GM12872 (cell line): ENCODE measurements at regions not wholly inside any gene's neighbourhood (a gene's known extent, or its start where the extent isn't known, plus 50 kb on each side); places are given as distances from the start of the nearest gene placed in this dataset.

Source experiments
- CTCF ChIP-seq: IDR thresholded peaks from 3 replicates; pipeline ENCODE4 v1.5.1; 2011; ENCODE audit warnings: low read depth, mild to moderate bottlenecking, low read length, moderate library complexity; ENCODE audit not compliant: insufficient read depth

- no peak for TF ChIP-seq CTCF
Observed at GRCh38 chr10:78803710-78804109, 265.1 kb upstream of the ZMIZ1 start.

- TF ChIP-seq CTCF = no peak
Observed at GRCh38 chr10:78804411-78805032, 264.2 kb upstream of the ZMIZ1 start.

GRCh38 chr10:78805176-78805575 lies 263.6 kb upstream of the ZMIZ1 start:
- no peak for TF ChIP-seq CTCF

GRCh38 chr10:78806681-78807221 lies 262.0 kb upstream of the ZMIZ1 start:
- TF ChIP-seq CTCF = no peak

GRCh38 chr10:78807504-78808203 lies 261.1 kb upstream of the ZMIZ1 start:
- TF ChIP-seq CTCF = no peak

- no peak for TF ChIP-seq CTCF
Observed at GRCh38 chr10:78808286-78808685, 260.5 kb upstream of the ZMIZ1 start.

GRCh38 chr10:78808736-78809367 lies 259.9 kb upstream of the ZMIZ1 start:
- TF ChIP-seq CTCF = no peak
